ENCODE measurements at regions not wholly inside any gene's neighbourhood (a gene's known extent, or its start where the extent isn't known, plus 50 kb on each side); places are given as distances from the start of the nearest gene placed in this dataset.

DNA sequence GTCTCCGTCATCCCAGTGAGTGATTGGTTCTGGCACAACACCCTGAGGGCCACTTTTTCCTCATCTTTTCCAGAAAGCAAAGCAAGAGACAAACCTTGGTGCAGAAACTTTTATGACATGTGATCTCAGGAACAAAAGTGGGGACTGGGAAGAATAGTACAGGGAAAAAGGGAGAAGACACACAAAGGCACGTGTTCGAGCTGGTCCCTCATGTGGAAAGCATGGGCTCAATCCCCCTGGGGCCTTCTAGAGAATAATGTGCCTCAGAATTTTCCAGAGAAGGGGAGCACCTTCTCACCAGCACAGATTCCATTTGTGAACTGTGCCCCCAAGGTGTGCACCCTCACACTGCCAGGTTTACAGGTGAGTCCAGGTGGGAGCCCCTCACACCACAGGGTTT, 312.6 kb downstream of the FBXO15 start:
- 93% methylated on average over 3 of the region's 3 CpGs for WGBS
- H3K23ac ChIP-seq (ENCODE audit: low read length in 2 of 2), result no peak overlapping the region
- H2BK15ac ChIP-seq (ENCODE audit: low read depth, poor library complexity, severe bottlenecking), result no peak overlapping the region
- no peak overlapping the region for H4K91ac ChIP-seq (ENCODE audit: low read length)
- H3K27me3 ChIP-seq (ENCODE audit: control insufficient read depth in 1 of 2, insufficient read depth in 1 of 2, low read length in 2 of 2), result no peaks in the 10 kb centered on the region
- H2BK120ac ChIP-seq (ENCODE audit: low read depth, low read length), result no peak overlapping the region
- no peak overlapping the region for H3K4me2 ChIP-seq (ENCODE audit: low read length, poor library complexity, severe bottlenecking)
- no peak overlapping the region for H3K27ac ChIP-seq (ENCODE audit: low read length, poor library complexity, severe bottlenecking)
- no peak overlapping the region for H2AK5ac ChIP-seq (ENCODE audit: low read length, severe bottlenecking)
- no peak overlapping the region for H3K4me3 ChIP-seq (ENCODE audit: insufficient read depth in 1 of 2, low read depth in 1 of 2, low read length in 2 of 2)
- no peaks in the 10 kb centered on the region for H3K9me3 ChIP-seq (ENCODE audit: control insufficient read depth, low read length)
- H3K4me1 ChIP-seq (ENCODE audit: control insufficient read depth, insufficient read depth, low read depth, low read length), result no peaks in the 10 kb centered on the region
- DNase-seq, result no peak
- no peak overlapping the region for H3K9ac ChIP-seq (ENCODE audit: low read length)
- H3K79me1 ChIP-seq (replicated peaks; ENCODE audit: low read length, poor library complexity, severe bottlenecking), result no peaks in the 10 kb centered on the region
- no peak overlapping the region for H2BK5ac ChIP-seq (ENCODE audit: low read depth, low read length, poor library complexity, severe bottlenecking)
- H3K14ac ChIP-seq (ENCODE audit: low read length in 2 of 2), result no peak overlapping the region
- no peak overlapping the region for H2BK12ac ChIP-seq (ENCODE audit: low read length in 2 of 2)
- no peak overlapping the region for H3K18ac ChIP-seq (ENCODE audit: low read depth in 1 of 2, low read length in 2 of 2)
- no peak overlapping the region for H4K8ac ChIP-seq (ENCODE audit: low read length)
- no peak overlapping the region for H3K4ac ChIP-seq (ENCODE audit: low read depth in 1 of 2, low read length in 2 of 2)
- H2AFZ ChIP-seq (ENCODE audit: low read depth, low read length), result no peak overlapping the region
- H3K36me3 ChIP-seq (ENCODE audit: control insufficient read depth in 1 of 2, insufficient read depth in 2 of 2, low read depth in 1 of 2, low read length in 2 of 2), result no peaks in the 10 kb centered on the region

DNA sequence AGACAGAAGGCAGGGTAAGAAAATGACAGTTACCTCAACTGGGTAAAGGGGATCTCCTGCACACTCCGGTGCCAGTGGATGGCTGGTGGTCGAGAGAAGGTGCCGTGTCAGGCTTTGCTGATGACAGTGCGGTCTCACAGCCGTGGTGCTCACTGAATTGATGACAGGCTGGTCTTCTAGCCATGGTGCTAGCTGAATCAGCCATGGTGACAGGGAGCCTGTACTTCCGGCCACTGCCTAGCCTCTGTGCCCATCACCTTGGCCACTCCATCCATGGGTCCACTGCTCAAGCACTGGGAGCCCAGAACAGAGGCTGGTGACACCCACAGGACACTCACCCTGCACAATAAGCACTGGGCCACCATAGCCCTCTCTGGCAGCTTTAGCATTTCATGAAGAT, 315.9 kb downstream of the FBXO15 start:
- Histone ChIP-seq H3K79me1 (replicated peaks; ENCODE audit: low read length, poor library complexity, severe bottlenecking) (no peaks in the 10 kb centered on the region), H3K14ac (ENCODE audit: low read length in 2 of 2) (no peak overlapping the region), H2BK120ac (ENCODE audit: low read depth, low read length) (no peak overlapping the region), H3K23ac (ENCODE audit: low read length in 2 of 2) (no peak overlapping the region), H3K4me2 (ENCODE audit: low read length, poor library complexity, severe bottlenecking) (no peak overlapping the region), H2AFZ (ENCODE audit: low read depth, low read length) (no peak overlapping the region), H3K18ac (ENCODE audit: low read depth in 1 of 2, low read length in 2 of 2) (no peak overlapping the region), H3K4ac (ENCODE audit: low read depth in 1 of 2, low read length in 2 of 2) (no peak overlapping the region), H3K36me3 (ENCODE audit: control insufficient read depth in 1 of 2, insufficient read depth in 2 of 2, low read depth in 1 of 2, low read length in 2 of 2) (no peaks in the 10 kb centered on the region), H3K4me1 (ENCODE audit: control insufficient read depth, insufficient read depth, low read depth, low read length) (no peaks in the 10 kb centered on the region), H3K4me3 (ENCODE audit: insufficient read depth in 1 of 2, low read depth in 1 of 2, low read length in 2 of 2) (no peak overlapping the region), H2AK5ac (ENCODE audit: low read length, severe bottlenecking) (no peak overlapping the region), H2BK12ac (ENCODE audit: low read length in 2 of 2) (peak overlapping the region in 1 of 2 experiments; percentile 6), H2BK15ac (ENCODE audit: low read depth, poor library complexity, severe bottlenecking) (no peak overlapping the region), H4K91ac (ENCODE audit: low read length) (peak overlapping the region; percentile 11), H3K9me3 (ENCODE audit: control insufficient read depth, low read length) (no peaks in the 10 kb centered on the region), H2BK5ac (ENCODE audit: low read depth, low read length, poor library complexity, severe bottlenecking) (no peak overlapping the region), H4K8ac (ENCODE audit: low read length) (no peak overlapping the region), H3K27me3 (ENCODE audit: control insufficient read depth in 1 of 2, insufficient read depth in 1 of 2, low read length in 2 of 2) (peaks cover 0 to 3% of the 10 kb centered on the region in 2 experiments), H3K9ac (ENCODE audit: low read length) (no peak overlapping the region), H3K27ac (ENCODE audit: low read length, poor library complexity, severe bottlenecking) (no peak overlapping the region)
- WGBS, result 92% methylated on average over 6 of the region's 6 CpGs
- no peak for DNase-seq

DNA sequence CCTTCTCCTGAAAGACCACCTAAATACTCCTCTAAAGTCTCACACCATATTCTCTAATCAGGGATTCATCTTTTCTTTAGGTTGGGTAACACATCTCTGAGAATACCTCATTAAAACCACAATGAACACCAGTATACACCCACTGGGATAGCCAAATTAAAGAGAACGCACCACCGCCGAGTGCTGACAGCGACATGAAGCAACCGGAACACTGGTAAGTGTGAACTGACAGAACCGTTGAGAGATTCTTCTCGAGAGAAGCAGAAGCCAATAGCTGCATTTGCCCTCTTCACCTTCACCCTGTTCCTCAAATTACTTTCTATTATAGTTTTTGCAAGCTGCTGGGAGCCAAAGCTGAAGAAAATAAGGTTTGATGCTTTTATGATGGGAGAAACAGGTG, 318.5 kb downstream of the FBXO15 start:
- no peak overlapping the region for H3K18ac ChIP-seq (ENCODE audit: low read depth in 1 of 2, low read length in 2 of 2)
- H2BK15ac ChIP-seq (ENCODE audit: low read depth, poor library complexity, severe bottlenecking), result no peak overlapping the region
- H4K91ac ChIP-seq (ENCODE audit: low read length), result no peak overlapping the region
- H2AK5ac ChIP-seq (ENCODE audit: low read length, severe bottlenecking), result no peak overlapping the region
- H3K4me2 ChIP-seq (ENCODE audit: low read length, poor library complexity, severe bottlenecking), result no peak overlapping the region
- no peak for DNase-seq
- no peaks in the 10 kb centered on the region for H3K36me3 ChIP-seq (ENCODE audit: control insufficient read depth in 1 of 2, insufficient read depth in 2 of 2, low read depth in 1 of 2, low read length in 2 of 2)
- H3K9me3 ChIP-seq (ENCODE audit: control insufficient read depth, low read length), result no peaks in the 10 kb centered on the region
- H2BK12ac ChIP-seq (ENCODE audit: low read length in 2 of 2), result no peak overlapping the region
- no peak overlapping the region for H4K8ac ChIP-seq (ENCODE audit: low read length)
- H2AFZ ChIP-seq (ENCODE audit: low read depth, low read length), result no peak overlapping the region
- H3K14ac ChIP-seq (ENCODE audit: low read length in 2 of 2), result no peak overlapping the region
- no peaks in the 10 kb centered on the region for H3K4me1 ChIP-seq (ENCODE audit: control insufficient read depth, insufficient read depth, low read depth, low read length)
- peaks cover 0 to 6% of the 10 kb centered on the region in 2 experiments for H3K27me3 ChIP-seq (ENCODE audit: control insufficient read depth in 1 of 2, insufficient read depth in 1 of 2, low read length in 2 of 2)
- H3K27ac ChIP-seq (ENCODE audit: low read length, poor library complexity, severe bottlenecking), result no peak overlapping the region
- no peak overlapping the region for H2BK5ac ChIP-seq (ENCODE audit: low read depth, low read length, poor library complexity, severe bottlenecking)
- no peak overlapping the region for H2BK120ac ChIP-seq (ENCODE audit: low read depth, low read length)
- H3K4me3 ChIP-seq (ENCODE audit: insufficient read depth in 1 of 2, low read depth in 1 of 2, low read length in 2 of 2), result no peak overlapping the region
- H3K23ac ChIP-seq (ENCODE audit: low read length in 2 of 2), result no peak overlapping the region
- no peak overlapping the region for H3K9ac ChIP-seq (ENCODE audit: low read length)
- no peak overlapping the region for H3K4ac ChIP-seq (ENCODE audit: low read depth in 1 of 2, low read length in 2 of 2)
- 95% methylated on average over 7 of the region's 7 CpGs for WGBS
- H3K79me1 ChIP-seq (replicated peaks; ENCODE audit: low read length, poor library complexity, severe bottlenecking), result no peaks in the 10 kb centered on the region

DNA sequence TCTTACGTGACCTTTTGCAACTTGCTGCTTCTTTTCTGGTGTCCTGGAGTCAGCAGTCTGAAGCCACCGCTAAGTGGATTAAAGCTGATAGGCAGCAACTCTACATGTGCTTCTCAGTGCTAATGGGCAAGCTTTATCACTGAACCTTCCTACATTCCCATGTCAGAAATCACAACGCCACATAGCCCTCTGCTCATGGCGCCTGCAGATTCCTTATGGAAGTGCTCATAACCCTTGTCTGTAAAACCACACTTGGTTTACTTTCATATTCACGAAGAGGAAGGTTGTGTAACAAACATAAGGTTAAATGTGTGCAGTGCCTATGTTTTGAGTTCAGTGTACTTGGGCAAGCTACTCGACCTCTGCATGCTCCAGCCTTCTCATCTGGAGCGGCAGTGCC, 319.8 kb downstream of the FBXO15 start:
- Histone ChIP-seq H3K4me1 (ENCODE audit: control insufficient read depth, insufficient read depth, low read depth, low read length) (no peaks in the 10 kb centered on the region), H3K9ac (ENCODE audit: low read length) (no peak overlapping the region), H3K4me2 (ENCODE audit: low read length, poor library complexity, severe bottlenecking) (no peak overlapping the region), H2AK5ac (ENCODE audit: low read length, severe bottlenecking) (no peak overlapping the region), H2BK12ac (ENCODE audit: low read length in 2 of 2) (no peak overlapping the region), H4K91ac (ENCODE audit: low read length) (no peak overlapping the region), H3K23ac (ENCODE audit: low read length in 2 of 2) (no peak overlapping the region), H3K9me3 (ENCODE audit: control insufficient read depth, low read length) (no peaks in the 10 kb centered on the region), H2BK120ac (ENCODE audit: low read depth, low read length) (no peak overlapping the region), H3K14ac (ENCODE audit: low read length in 2 of 2) (no peak overlapping the region), H3K36me3 (ENCODE audit: control insufficient read depth in 1 of 2, insufficient read depth in 2 of 2, low read depth in 1 of 2, low read length in 2 of 2) (no peaks in the 10 kb centered on the region), H3K4ac (ENCODE audit: low read depth in 1 of 2, low read length in 2 of 2) (no peak overlapping the region), H2AFZ (ENCODE audit: low read depth, low read length) (no peak overlapping the region), H2BK5ac (ENCODE audit: low read depth, low read length, poor library complexity, severe bottlenecking) (no peak overlapping the region), H2BK15ac (ENCODE audit: low read depth, poor library complexity, severe bottlenecking) (no peak overlapping the region), H3K18ac (ENCODE audit: low read depth in 1 of 2, low read length in 2 of 2) (no peak overlapping the region), H4K8ac (ENCODE audit: low read length) (no peak overlapping the region), H3K4me3 (ENCODE audit: insufficient read depth in 1 of 2, low read depth in 1 of 2, low read length in 2 of 2) (no peak overlapping the region), H3K27me3 (ENCODE audit: control insufficient read depth in 1 of 2, insufficient read depth in 1 of 2, low read length in 2 of 2) (peaks cover 0 to 6% of the 10 kb centered on the region in 2 experiments), H3K27ac (ENCODE audit: low read length, poor library complexity, severe bottlenecking) (no peak overlapping the region), H3K79me1 (replicated peaks; ENCODE audit: low read length, poor library complexity, severe bottlenecking) (no peaks in the 10 kb centered on the region)
- DNase-seq, result peak; percentile 10
- 84% methylated on average over 7 of the region's 7 CpGs for whole genome bisulfite sequencing
